NCI-H2171 (cell line): ENCODE measurements at regions not wholly inside any gene's neighbourhood (a gene's known extent, or its start where the extent isn't known, plus 50 kb on each side); places are given as distances from the start of the nearest gene placed in this dataset.
A peak's percentile ranks its signal among the peaks of the same experiment; 100 is the strongest.
"Not testable (repeated sequence)": the region's sequence is repeated elsewhere in the genome, so short reads cannot be mapped to it uniquely, and the experiment has no call there.

Source experiments
- DNase-seq: peaks from one replicate; lab custom pipeline; 2025; lab: John Stamatoyannopoulos, UW

- no peak for DNase-seq
Observed at GRCh38 chr12:90209029-90209428, 500.4 kb upstream of the ATP2B1 start.

- not testable (repeated sequence) for DNase-seq
Observed at GRCh38 chr12:90208379-90208778, 499.7 kb upstream of the ATP2B1 start.

GRCh38 chr12:90207799-90208198 lies 499.2 kb upstream of the ATP2B1 start:
- DNase-seq = no peak

DNA sequence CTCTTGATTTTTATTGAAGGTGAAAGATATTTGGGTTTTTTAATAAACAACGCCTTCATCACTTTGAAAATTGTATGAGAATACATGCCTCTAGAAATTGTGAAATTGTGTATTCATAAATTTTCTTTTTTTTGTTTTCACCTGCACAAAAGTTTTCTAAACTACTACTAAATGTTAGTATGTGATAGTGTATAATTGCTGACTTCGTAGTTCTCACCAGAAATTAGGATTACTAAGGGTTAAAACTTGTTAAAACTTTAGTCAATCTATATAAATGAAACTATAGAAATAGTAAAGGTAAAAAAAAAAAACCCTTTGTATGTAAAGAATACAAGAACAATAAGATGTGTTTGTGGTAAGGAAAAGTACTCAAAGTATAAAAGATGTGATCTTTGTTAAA lies 496.5 kb upstream of the ATP2B1 start:
- DNase-seq = no peak

DNA sequence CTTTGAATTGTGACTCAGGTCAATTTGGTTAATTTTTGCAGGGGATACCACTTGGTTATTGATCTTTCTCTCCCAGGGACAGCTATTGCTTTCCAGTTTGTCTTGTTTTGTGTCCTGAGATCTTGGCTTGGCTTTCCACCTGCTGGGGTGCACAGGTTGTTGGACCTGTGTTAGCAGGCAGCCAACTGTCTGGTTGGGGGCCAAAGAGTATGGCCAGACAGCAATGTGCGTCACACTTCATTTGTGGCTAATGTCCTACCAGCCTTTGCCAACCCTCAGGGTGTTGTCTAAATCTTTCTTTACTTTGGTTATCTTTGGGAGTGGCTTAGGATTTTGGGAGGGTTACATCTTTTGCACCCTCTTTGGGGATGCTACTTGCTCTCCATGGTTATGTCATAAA lies 494.9 kb upstream of the ATP2B1 start:
- no peak for DNase-seq

GRCh38 chr12:90199006-90199405 lies 490.4 kb upstream of the ATP2B1 start:
- no peak for DNase-seq

GRCh38 chr12:90193500-90193899 lies 484.9 kb upstream of the ATP2B1 start:
- DNase-seq = no peak

GRCh38 chr12:90188857-90189256 lies 480.2 kb upstream of the ATP2B1 start:
- no peak for DNase-seq

DNA sequence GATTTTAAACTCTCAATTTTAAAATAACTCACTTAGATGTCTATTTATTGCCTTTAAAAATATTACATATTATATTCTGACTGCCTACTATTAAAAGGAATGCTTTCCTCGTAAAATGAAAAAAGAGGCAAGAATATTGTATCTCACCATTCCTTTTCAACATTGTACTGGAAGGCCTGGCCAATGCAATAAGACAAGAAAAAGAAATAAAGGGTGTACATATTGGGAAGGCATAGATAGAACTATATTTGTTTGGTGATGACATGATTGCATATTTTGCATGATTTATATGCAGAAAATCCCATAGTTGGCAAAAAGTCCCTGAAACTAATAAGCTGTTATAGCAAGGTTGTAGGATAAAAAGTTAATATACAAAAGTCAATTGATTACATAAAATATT lies 474.6 kb upstream of the ATP2B1 start:
- DNase-seq = no peak

DNA sequence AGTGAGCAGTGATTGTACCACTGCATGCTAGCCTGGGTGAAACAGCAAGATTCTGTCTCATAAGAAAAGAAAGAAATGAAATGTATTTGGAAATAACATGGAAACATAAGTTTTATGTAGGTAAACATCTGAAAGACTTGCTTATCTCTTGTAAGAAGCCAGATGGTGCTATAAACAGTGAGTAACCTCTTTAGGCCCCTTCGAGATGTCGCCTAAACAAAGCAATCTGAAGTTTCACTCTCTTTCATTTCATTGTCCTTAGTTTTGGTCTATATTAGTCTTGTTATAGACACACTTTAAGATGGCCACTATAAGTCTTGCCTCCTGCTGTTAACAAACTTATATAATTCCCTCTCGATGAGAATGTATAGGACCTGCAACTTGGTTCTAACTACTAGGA lies 472.6 kb upstream of the ATP2B1 start:
- no peak for DNase-seq

DNA sequence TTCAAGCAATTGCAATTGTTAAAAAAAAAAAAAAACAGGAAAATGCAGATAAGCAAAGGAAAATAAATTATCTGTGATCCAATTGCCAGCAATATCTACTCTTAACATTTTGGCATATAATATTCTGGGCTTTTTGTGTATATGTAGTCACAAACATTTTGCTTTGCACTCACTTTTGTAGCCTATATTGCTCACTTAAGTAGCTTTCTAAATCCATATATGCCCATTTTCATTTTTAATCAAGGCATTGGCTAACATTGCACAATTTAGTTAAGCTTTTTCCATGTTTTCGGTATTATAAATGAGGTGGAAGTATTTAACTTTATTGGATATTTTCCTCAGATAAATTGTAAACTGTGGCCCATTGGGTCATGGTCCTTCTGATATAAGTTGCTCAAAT lies 466.3 kb upstream of the ATP2B1 start:
- no peak for DNase-seq

- peak; percentile 88 for DNase-seq
Observed at GRCh38 chr12:90174198-90174510, 465.5 kb upstream of the ATP2B1 start.

DNA sequence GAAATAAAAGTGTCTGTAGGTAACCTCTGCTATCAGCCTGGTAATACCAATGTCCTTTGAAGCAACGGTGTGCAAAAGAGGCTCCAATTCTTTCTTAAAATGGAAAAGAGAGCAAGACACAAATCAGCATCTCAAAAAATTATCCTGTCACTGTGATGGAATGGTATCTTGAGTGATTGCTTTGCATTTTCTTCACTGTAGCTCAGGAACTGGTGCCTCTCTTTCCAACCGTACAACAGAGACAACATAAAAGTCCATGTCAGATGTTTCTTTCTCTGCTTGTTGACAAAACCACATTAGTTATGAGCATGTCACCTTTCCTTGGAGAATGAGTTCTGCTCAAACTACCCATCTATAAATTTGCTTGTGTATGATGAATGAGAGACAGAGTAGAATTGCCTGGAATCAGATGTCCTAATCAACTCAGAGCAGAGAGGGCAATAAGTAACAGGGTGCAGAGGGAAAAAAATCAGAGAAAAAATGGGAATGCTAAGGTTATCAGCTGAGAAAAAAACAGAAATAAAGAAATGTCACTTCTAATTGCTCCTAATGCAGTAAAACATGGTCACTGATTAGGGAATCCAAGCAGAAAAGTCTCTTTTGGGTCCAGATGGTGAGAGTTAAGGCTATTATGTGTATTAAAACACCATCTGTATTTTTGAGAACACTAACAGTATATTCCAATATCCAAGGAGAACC lies 465.0 kb upstream of the ATP2B1 start:
- no peak for DNase-seq

DNA sequence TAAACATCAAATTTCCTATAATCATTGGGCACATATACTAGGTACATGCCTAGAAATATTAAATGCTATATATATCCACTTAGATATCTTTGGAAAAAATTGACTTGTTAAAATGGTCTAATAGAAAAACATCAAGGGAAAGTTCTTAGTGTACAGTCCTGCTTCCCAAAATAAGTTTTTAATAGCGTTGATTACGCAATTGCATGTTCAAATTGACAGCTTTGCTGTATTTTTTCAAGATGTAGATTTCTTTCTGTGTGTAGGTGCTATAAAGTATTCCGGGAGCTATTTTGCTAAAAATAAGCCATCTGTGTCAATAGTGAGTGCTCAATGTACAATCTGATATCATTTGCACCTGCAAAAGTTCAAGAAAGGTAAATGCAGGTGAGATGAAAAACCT lies 463.9 kb upstream of the ATP2B1 start:
- no peak for DNase-seq

DNA sequence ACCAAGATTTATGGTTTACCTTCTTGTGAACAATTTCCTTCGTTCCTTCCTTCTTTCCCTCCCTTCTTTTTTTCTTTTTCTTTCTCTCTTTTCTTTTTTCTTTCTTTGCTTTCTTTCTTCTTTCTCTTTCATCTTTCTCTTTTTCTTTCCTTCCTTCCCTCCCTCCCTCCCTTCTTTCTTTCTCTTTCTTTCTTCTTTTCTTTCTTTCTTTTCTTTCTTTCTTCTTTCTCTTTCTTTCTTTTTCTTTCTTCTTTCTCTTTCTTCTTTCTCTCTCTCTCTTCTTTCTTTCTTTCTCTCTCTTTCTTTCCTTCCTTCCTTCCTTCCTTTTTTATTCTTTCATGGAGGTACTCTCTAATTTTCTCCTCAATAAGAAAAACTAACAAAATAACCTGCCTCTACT lies 462.1 kb upstream of the ATP2B1 start:
- no peak for DNase-seq

- no peak for DNase-seq
Observed at GRCh38 chr12:90167518-90168208, 459.0 kb upstream of the ATP2B1 start.

DNA sequence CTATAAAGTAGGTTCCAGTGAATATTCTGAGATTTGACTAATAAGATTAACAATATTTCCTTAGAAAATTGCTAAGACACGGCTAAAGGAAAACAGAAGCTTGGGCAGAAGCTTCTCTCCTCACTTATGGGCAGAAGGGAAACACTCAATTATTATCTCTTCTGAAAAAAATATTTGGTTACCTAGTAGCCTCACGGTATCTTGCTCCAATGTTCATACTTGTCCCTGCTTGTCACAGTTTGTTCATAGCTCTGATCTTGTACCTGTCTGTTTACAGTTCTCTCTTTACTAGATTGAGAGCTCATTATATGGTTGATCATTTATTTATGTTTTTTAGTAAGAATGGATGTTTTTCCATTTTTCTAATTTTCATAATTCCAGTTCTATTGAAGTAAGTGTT lies 458.0 kb upstream of the ATP2B1 start:
- DNase-seq = no peak

GRCh38 chr12:90166012-90166411 lies 457.4 kb upstream of the ATP2B1 start:
- DNase-seq = no peak

DNA sequence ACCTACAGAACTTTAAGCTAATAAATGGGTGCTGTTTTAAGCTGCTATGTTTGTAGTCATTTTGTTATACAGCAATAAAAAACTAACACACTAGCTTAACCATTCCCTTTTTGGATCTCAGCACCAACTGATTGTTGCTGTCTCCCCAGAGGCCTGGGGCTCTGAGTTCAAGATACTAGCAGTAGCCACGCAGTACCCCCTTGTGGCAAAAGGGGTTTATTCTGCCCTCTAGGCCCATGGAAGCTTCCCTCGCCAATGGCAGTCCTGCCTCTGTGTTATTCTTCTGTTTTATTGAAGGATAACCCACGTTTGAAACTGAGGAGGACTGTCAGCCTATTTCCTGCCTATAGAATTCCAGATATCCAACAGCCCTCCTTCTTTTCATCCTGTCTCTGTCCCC lies 455.3 kb upstream of the ATP2B1 start:
- no peak for DNase-seq

GRCh38 chr12:90153827-90154226 lies 445.2 kb upstream of the ATP2B1 start:
- DNase-seq = no peak

DNA sequence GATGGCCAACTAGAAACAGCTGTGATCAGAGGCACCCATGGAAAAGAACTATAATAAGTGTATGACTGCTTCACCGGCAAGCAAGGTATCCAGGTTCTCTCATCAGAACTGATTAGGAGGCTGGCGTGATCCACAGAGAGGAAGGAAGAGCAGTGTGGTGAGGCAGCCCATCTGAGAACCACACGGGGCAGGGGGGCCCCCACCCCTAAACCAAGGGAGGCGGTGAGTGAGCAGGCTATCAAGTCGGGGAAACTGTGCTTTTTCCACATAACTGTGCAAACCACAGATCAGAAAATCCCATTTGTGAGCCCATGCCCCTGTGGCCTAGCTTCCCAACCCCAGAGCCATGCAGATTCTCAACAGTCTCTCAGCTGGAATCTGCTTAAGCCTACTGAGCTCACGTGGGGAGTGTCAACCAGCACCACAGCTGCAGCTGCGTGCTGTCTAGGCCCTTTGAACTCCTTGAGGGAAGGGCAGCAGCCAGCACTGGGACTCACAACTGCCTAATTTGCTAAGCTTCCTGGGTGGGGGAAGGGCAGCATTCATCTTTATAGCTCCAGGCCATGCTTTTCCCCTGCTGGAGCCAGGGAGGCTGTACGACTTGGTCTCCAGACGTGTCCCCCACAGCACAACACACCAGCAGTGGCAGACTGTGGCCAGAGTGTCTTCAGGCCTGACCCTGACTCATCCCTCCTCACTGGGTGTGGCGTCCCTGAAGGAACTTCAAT lies 444.4 kb upstream of the ATP2B1 start:
- no peak for DNase-seq

GRCh38 chr12:90151491-90152015 lies 442.9 kb upstream of the ATP2B1 start:
- DNase-seq = no peak

GRCh38 chr12:90149453-90149852 lies 440.8 kb upstream of the ATP2B1 start:
- DNase-seq = no peak
